HG02623 (cell line): ENCODE measurements at regions not wholly inside any gene's neighbourhood (a gene's known extent, or its start where the extent isn't known, plus 50 kb on each side); places are given as distances from the start of the nearest gene placed in this dataset.

Experiments
- ATAC-seq: cut with Tn5 transposase; IDR thresholded peaks from one replicate; pipeline ENCODE4 v1.9.1; 2021; ENCODE audit warnings: moderate library complexity; ENCODE audit not compliant: unreplicated experiment

DNA sequence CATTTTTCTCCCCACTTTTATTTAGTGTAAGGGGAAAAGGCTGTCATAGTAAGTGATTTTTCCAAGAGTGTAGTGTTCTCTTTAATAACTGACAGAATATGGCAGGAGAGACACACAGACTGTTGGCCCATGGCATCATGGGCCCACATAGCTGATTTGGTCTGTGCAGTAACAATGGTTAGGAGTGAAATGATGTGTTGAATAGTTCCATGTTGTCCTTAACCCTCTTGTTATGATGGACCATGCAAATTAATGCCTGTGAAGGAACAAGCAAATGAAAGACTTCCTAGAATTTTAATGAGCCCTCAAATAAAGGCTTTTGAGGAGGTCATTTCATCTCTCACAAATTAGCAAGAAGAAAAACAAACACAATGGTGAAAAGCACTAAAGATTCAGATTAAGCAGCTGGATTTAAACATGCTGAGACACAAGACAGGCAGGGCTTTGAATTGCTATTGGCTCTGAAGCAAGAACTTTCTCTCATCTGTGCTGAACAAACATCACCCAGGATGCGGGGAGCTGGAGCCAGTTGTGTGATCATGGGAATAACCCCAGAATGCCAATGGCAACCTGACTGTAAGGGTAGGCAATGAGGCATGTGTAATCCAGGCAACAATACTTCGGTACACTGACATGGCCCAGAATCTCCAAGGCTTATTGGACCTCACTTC, 136.7 kb upstream of the VEPH1 start:
- ATAC-seq, result no peak

DNA sequence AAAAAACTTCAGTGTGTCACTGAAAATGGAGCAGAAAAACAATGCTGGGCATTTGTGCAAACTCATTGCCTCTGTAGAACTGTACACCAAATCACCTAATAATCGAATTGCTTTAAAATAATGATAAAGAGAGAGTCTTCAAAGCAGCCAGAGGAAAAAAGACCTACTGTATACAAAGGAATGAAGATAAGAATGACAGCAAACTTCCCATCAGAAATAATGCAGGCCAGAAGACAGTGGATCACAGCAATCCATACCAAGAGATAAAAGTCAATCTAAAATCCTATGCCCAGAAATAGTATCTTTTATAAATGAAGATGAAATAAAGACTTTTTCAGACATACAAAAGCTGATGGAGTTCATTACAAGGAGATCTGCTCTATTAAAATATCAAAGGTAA, 134.7 kb upstream of the VEPH1 start:
- no peak for ATAC-seq

DNA sequence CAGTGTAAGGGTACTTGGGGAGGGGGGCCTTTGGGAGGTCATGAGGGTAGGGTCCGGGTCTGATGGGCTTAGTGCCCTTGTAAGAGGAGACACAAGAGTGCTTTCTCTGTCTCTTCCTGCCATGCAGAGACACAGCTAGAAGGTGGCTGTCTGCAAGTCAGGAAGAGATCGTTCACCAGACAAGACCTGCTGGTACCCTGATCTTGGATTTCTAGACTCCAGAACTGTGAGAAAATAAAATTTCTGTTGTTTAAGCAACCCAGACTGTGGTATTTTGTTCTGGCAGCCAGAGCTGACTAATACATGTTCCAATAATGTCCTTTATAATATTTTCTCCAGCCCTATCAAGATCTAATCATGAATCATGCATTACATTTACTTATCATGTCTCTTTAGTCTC, 130.0 kb upstream of the VEPH1 start:
- no peak for ATAC-seq

DNA sequence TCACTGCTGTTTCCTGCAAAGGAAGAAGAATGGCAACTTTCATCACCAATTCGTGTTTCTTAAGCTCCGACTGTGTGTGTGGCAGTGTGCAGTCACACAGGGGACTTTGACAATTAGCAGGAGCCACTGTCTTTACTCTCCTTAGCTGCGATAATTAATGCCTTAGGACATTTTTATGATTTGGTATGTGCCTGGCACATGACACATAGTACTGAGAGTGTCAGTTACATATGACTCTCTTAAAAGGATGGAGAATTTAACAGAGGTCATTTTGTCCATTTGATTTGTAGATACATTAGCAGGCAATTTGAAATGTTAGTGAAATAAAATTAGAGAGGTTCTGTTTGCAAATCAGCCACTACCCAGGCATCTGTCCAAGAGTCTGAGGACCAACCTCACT, 128.9 kb upstream of the VEPH1 start:
- no peak for ATAC-seq

DNA sequence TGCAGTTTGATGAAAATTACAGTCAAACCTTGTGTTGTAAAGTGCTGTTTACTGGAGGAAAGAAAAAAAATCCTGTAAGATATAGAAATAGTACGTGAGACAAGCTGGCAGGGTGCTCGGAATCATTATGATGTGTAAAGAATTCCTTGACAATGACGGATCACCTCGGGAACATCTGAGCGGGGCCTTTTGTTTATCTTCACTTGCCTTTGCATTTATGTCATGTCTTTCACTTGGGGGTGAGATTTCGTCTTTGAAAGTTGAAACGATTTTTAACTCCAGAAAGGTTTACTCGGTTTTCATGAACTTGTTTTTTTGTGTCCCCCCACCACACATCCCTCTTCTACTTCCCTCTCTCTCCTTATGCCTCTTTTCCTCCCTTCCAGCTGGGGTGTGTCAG, 128.3 kb upstream of the VEPH1 start:
- no peak for ATAC-seq

DNA sequence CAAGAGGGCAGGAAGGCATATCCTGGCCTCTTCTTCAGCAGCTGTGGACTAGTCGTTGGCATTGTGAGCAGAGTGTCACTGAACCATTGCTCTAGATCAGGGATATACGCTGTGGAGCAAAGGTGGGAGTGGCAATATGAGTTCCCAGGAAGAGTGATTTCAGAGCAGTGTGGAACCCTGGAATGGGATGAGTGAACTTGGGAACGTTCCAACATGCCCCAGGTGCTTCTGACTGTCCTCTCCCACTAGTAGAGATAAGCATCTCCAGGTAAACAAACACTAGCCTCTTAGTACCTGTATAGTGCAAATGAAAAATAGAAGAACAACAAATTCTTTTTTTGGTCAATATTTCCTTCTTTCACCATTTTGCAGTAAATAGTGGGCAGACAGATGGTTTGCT, 123.6 kb upstream of the VEPH1 start:
- no peak for ATAC-seq

DNA sequence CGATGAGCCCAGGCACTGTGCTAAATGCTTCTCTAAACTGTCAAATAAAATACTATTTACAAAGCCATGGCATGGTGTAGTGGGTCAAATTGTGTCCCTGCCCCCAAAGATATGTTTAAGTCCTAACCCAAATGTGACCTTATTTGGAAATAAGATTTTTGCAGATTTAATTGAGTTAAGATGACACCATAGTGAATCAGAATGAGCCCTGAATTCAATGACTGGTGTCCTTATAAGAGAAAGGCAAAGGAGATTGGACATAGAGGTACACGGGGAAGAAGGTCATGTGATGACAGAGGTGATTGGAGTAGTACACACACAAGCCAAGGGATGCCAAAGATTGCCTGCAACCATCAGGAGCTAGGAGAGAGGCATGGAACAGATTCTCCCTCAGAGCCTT, 121.6 kb upstream of the VEPH1 start:
- no peak for ATAC-seq

DNA sequence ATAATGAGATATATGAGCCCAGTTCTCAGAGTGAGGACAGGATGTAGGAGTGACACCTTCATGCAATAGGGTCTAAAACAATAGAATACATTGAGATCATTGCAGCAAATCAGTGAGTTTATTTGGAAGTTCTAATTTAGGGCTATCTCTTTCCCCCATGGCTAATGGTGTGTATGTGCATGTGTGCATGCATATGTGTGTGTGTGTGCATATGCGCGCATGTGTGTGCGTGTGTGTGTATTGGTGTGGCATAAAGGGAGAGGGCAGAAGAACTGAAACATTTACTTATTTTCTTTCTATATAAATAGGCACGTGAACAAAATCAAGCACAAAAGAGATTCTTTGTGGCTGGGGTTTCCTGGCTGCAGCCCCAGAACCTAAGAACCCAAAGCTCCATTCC, 115.7 kb upstream of the VEPH1 start:
- ATAC-seq, result no peak

DNA sequence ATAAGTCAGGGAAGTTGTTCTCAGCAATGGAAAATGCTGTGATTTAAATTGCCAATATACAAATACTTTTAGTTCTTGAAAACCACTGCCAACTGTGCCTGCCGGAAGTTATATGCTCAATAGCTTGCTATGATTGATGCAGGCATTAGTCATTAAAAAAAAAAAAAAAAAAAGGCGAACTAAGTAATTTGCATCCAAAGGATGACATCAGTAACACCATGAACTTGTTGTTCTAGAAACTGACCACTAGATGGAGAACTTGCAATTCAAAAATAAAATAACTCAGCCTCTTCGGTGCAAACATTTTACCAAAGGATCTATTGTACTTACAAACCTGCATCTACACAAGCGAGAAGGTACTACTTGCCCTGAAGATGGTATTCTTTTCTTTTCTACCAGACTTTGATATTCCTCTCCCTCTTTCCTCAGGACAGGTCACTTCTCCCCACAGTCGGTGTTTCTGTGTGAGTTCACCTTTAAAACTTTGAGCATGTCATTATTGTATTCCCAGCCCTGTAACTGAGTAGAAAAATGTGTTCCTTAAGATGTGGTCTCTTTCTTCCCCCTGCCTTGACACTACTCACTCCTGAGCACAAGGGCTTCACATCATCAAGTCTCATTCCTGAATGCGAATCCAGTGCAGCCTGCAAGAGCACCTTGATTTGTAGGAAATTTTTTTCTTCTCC, 115.0 kb upstream of the VEPH1 start:
- peak; percentile 65 for ATAC-seq

DNA sequence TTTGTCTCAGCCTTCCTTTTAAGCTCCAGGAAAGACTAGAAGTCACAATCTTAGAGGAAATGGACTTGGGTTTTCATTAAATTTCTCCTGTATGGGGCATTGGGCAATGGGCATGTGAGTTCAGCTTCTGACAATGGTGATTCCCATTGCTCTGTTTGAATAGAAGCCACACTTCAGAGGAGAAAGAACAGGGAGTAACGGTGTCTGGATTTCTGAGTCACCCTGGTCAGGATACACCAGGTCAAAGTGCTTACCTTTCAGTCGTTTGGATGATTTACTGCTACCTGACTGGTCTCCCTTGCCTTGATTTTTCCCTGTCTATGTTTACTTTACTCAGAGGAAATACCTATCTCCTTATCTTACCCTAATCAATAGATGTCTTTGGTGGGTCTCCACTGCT, 111.7 kb upstream of the VEPH1 start:
- ATAC-seq, result no peak

DNA sequence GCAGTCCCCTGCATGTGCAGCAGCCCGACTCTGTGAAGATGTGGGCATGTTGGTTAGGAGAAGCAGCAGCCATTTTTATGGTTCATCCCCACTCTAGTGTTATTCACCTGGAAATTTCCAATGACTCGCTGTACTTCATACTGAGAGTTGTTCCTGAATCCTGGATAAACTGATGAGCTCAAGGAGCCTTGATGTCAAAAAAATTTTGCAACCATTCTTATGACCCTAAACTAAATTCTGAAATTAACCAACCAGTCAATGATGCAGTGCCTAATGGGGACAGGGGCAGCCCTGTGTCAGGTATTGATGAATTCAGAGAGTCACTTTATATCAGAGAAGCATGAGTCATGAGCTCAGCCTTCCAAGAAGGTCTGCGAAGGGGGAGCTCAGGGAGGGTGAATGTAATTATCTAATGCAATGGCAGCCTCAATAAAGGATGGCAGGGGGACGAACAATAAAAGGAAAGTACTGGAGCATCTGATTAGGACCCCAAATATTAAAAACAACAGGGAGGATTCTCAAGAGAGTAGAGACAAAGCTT, 108.4 kb upstream of the VEPH1 start:
- ATAC-seq, result no peak

DNA sequence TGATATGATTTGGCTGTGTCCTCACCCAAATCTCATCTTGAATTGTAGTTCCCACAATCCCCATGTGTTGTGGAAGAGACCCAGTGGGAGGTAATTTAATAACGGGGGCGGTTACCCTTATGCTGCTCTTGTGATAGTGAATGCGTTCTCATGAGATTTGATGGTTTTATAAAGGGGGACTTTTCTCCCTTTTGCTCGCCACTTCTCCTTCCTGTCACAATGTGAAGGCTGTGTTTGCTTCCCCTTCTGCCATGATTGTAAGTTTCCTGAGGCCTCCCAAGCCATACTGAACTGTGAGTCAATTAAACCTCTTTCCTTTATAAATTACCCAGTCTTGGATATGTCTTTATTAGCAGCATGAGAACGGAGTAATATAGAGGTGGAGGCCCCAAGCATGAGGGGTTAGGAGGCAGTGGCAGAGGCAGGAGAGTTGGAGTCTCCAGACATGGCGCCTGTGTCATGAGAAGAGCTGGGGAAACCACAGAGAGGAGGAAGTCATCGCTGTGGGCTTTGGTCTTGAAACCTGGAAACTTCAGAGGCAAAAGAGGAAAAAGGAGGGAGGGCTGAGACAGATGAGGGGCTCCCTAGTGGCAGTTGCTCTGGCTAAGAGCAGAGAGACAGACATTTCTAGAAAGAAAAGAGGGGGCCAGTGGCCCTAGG, 107.8 kb upstream of the VEPH1 start:
- no peak for ATAC-seq

DNA sequence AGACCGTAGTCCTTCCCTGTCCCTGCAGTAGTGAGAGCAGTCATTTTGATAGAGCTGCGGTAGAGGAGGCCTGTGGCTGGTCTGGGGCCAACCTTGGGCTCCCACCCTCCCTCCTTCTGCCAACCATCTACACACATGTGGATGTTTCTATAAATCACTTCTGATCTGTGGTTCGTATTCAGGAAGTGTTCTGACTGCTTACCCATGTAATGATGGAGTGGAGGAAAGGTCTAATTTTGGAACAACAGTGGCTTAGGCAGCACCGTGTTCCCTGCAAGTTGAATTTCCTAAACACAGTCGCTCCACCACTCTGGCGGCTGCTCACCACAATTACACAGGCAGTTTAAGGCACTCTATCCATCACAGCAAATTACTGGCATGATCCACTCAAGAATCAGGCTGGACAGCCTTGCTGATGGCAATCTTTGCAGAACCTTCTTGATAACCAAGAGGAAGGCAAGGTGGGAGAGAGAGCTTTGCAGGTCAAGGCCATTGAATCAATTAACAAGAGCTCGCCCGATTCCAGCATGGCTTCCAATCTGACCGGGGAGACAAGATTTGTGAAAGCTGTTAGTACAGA, 104.7 kb upstream of the VEPH1 start:
- no peak for ATAC-seq

DNA sequence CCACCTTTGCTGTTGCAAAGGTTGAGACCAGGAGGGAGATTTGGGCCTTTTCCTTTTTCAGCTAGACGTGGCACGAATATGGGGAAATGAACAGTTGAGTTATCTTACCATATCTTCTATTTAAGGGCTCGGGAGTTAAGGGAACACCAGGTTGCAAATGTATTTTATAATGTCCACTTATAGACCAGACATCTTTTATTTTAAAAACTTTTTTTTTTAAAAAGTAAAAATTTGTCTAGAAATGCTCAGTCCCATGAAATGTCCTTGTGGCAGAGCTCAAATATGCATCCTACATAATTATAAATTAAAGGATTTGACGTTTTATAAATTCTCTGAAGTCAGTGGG, 103.6 kb upstream of the VEPH1 start:
- ATAC-seq, result no peak

DNA sequence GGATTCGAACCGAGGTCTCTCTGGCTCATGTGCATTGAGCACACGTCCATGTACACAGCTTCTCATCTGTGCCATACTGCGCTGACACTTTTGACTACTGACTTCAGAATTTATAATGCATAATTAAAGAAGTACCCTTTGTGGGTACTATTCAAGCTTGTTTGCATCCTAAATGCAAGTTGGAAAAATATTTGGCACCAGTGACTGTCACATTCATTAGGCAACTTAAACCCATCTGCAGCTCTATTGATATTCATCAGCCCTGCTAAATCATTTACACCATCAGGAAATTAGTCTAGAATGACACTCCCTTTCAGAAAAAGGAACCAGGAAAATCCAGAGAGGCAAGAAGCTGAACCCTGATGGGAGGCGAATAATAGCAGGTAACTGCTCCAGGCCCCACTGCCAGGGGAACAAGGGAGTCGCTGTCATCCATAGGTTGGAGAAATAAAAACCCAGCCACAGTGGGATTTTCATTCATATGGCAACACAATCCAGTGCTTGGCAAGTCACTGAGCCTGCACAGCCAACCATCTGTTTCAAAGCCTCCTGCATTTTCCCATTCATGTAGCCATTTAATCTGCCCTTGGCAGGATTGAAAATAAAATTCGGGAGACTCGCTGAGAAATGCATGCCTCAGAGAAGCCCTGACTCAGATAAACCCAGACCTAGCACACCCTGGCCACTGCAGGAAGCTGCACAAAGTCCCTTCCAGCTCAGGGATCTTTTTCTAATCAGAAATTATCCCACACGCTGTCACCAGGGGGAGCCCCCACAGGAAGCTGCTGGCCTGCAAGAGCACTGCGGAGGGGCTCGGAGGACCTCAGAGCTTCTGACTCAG, 103.0 kb upstream of the VEPH1 start:
- ATAC-seq, result peak; percentile 86

DNA sequence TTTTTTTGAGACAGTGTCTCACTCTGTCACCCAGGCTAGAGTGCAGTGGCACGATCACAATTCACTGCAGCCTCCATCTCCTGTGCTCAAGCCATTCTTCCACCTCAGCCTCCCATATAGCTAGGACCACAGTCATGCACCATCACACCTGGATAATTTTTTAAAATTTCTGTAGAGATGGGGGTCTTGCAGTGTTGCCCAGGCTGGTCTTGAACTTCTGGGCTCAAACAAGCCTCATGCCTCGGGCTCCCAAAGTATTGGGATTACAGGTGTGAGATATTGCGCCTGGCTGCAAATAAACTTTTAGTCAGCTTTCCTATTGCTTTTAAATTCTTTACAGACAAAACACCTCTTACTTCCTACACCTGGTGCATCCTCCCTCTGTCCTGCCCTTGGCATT, 102.1 kb upstream of the VEPH1 start:
- no peak for ATAC-seq

DNA sequence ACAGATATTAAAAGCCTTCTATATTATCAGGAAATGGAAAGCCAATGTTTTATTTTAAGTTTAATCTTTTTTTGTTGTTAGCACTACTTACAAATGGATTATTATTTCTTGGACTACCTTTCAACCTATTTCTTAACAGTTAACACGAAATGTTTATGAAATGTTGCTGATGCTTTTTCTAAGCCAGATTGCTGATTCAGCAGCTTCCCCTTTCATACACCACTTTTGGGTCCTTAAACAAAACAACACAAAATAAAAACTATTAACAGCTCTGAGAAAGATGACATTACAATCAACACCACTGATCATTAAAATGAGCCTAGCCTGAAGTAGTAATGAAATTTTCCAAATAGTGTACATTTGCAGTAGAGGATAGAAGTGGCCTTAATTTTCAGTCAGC, 99.2 kb upstream of the VEPH1 start:
- no peak for ATAC-seq

DNA sequence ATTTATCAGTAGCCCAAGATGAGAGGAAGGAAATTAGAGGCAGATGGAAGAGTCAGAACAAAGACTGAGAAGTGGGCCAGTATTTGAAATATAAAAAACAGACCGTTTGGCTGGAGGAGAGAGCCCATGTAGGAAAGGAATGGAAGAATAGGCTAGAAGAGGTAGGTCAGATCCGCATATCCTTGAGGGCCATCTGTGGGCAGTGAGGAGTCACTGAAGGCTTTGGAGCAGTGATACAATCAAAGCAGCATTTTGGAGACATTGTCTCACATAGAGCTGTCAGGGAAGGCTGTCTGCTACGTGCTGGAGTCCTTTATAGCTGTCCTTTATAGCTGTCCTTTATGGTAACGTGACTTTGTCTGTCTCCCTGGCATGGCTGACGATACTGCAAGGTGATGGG, 92.0 kb upstream of the VEPH1 start:
- ATAC-seq, result no peak

DNA sequence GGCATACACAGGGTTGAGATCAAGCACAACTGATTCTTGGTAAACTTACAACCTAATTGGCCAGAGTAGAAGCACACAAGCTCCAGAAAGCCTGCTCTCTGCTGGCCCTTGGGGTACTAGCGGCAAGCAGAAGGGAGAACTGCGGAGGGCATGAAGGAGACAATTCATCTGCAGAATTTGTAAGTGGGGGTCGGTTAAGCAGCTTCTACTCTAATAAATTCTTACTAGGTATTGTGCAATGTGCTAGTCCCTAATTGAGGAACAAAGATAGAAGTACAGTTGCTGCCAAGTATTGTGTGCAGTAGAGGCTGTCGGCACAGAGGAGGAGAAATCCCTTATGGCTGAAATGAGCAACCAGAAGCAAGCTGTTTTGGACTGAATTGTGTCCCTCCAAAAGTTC, 91.2 kb upstream of the VEPH1 start:
- ATAC-seq, result no peak

DNA sequence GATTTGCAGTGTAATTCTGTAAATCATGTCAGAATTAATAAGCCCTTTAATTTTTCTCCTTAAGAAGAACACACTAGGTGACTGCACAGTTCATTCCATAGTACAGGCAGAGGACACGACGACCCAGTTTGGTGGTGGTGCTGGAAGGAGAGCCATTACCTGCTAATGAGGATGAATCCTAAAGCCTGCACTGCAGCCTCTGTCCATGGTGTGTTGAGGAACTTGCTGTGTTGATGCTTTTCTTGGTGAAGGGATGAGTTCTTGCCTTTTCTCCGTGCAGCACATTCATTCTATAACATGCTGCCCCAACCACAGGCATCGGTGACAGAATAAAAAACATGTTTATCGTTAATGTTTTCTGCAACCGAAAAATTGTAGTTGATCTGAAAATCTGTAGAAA, 89.6 kb upstream of the VEPH1 start:
- ATAC-seq, result no peak

DNA sequence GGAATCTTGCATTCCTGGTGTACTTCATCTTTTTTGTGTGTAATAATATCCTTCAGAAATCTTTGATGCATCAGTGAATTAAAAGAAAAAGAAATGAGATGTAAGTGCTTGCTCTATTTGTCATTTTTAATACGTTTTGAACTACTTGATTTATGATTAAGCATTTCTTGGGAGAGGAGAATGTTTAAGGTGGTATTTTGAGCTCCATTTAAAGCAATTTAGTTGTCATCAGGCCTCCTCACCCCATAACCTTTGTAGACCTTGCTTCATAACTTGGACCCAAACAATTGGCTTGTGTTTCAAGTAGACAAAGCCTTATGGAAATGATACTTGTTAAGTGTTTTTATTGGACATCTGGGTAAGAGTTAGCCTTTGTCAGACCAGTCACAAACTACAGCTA, 87.1 kb upstream of the VEPH1 start:
- ATAC-seq, result no peak
